H9 (cell line): ENCODE measurements at regions not wholly inside any gene's neighbourhood (a gene's known extent, or its start where the extent isn't known, plus 50 kb on each side); places are given as distances from the start of the nearest gene placed in this dataset.

ENCODE experiments used
- DNase-seq: peaks from one replicate; pipeline ENCODE4 v3.0.0-alpha.2; 2017
- H2AFZ ChIP-seq: one replicate; pipeline ENCODE4 v1.6.1; 2013; ENCODE audit warnings: mild to moderate bottlenecking, low read length, control low read depth, moderate library complexity
- H2AK5ac ChIP-seq: 2 replicates; pipeline ENCODE4 v1.6.1; 2013; ENCODE audit warnings: low read length, control low read depth, mixed read lengths; ENCODE audit not compliant: insufficient read length
- H2BK120ac ChIP-seq: one replicate; pipeline ENCODE4 v1.6.1; 2013; ENCODE audit warnings: low read depth, mild to moderate bottlenecking, low read length, control low read depth, inconsistent platforms; ENCODE audit not compliant: poor library complexity, severe bottlenecking
- H2BK12ac ChIP-seq: 2 replicates; pipeline ENCODE4 v1.6.1; 2013; ENCODE audit warnings: low read length, control low read depth, mixed read lengths, low read depth; ENCODE audit not compliant: insufficient read length
- H2BK15ac ChIP-seq: 2 replicates; pipeline ENCODE4 v1.6.1; 2013; ENCODE audit warnings: low read depth, low read length, control low read depth
- H2BK20ac ChIP-seq: one replicate; pipeline ENCODE4 v1.6.1; 2013; ENCODE audit warnings: low read depth, mild to moderate bottlenecking, low read length, control low read depth, inconsistent platforms; ENCODE audit not compliant: poor library complexity, severe bottlenecking
- H2BK5ac ChIP-seq: 2 replicates; pipeline ENCODE4 v1.6.1; 2013; ENCODE audit warnings: low read length, control low read depth, mixed read lengths; ENCODE audit not compliant: insufficient read length
- H3K14ac ChIP-seq: 2 replicates; pipeline ENCODE4 v1.6.1; 2013; ENCODE audit warnings: low read length, control low read depth; ENCODE audit not compliant: insufficient read depth
- H3K18ac ChIP-seq: 2 replicates; pipeline ENCODE4 v1.6.1; 2013; ENCODE audit warnings: low read depth, mild to moderate bottlenecking, mixed read lengths, low read length, control low read depth; ENCODE audit not compliant: insufficient read length
- H3K23ac ChIP-seq: 2 replicates; pipeline ENCODE4 v1.6.1; 2013; ENCODE audit warnings: low read length, control low read depth, mixed read lengths, low read depth; ENCODE audit not compliant: insufficient read length
- H3K23me2 ChIP-seq: 2 replicates; pipeline ENCODE4 v1.6.1; 2013; ENCODE audit warnings: low read depth, mild to moderate bottlenecking, mixed read lengths, low read length, control low read depth; ENCODE audit not compliant: insufficient read length, poor library complexity, severe bottlenecking
- H3K27ac ChIP-seq: 2 replicates; pipeline ENCODE4 v1.5.1; 2013; ENCODE audit warnings: low read length, control low read depth, mixed read lengths, low read depth; ENCODE audit not compliant: insufficient read length
- H3K27me3 ChIP-seq: 2 replicates; pipeline ENCODE4 v1.6.1; 2013; ENCODE audit warnings: low read length, control low read depth, inconsistent platforms; ENCODE audit not compliant: insufficient read depth
- H3K4ac ChIP-seq: 2 replicates; pipeline ENCODE4 v1.6.1; 2013; ENCODE audit warnings: low read depth, mild to moderate bottlenecking, control low read depth, inconsistent platforms, low read length, moderate library complexity
- H3K4me1 ChIP-seq: 2 replicates; pipeline ENCODE4 v1.6.1; 2013; ENCODE audit warnings: low read length, control low read depth, inconsistent platforms; ENCODE audit not compliant: insufficient read depth
- H3K4me2 ChIP-seq: 2 replicates; pipeline ENCODE4 v1.6.1; 2013; ENCODE audit warnings: low read length, control low read depth, mixed read lengths; ENCODE audit not compliant: insufficient read length, insufficient read depth
- H3K56ac ChIP-seq: 2 replicates; pipeline ENCODE4 v1.6.1; 2013; ENCODE audit warnings: low read depth, mild to moderate bottlenecking, mixed read lengths, low read length, control low read depth; ENCODE audit not compliant: insufficient read length
- H3K79me1 ChIP-seq: 2 replicates; pipeline ENCODE4 v1.6.1; 2013; ENCODE audit warnings: low read depth, mild to moderate bottlenecking, moderate library complexity, low read length, control low read depth, inconsistent platforms; ENCODE audit not compliant: insufficient read depth, poor library complexity, severe bottlenecking
- H3K79me2 ChIP-seq: 2 replicates; pipeline ENCODE4 v1.6.1; 2013; ENCODE audit warnings: low read length, control low read depth, inconsistent platforms; ENCODE audit not compliant: insufficient read depth
- H3K9ac ChIP-seq: 2 replicates; pipeline ENCODE4 v1.6.1; 2013; ENCODE audit warnings: low read length, control low read depth, mixed read lengths; ENCODE audit not compliant: insufficient read length; ENCODE audit errors: extremely low read depth
- H3K9me3 ChIP-seq: one replicate; pipeline ENCODE4 v1.6.1; 2013; ENCODE audit warnings: low read depth, low read length, inconsistent platforms; ENCODE audit not compliant: control insufficient read depth
- H3T11ph ChIP-seq: one replicate; pipeline ENCODE4 v1.6.1; 2013; ENCODE audit warnings: mild to moderate bottlenecking, low read length, control low read depth, inconsistent platforms
- H4K20me1 ChIP-seq: one replicate; pipeline ENCODE4 v1.6.1; 2013; ENCODE audit not compliant: control insufficient read depth, insufficient read length, insufficient read depth
- H4K5ac ChIP-seq: 2 replicates; pipeline ENCODE4 v1.6.1; 2013; ENCODE audit warnings: low read depth, mild to moderate bottlenecking, mixed read lengths, low read length, control low read depth; ENCODE audit not compliant: insufficient read length
- H4K8ac ChIP-seq: replicated peaks from 2 replicates; pipeline ENCODE4 v1.6.1; 2013; ENCODE audit warnings: low read length, control low read depth, mixed read lengths, low read depth; ENCODE audit not compliant: insufficient read length
- H4K91ac ChIP-seq: 2 replicates; pipeline ENCODE4 v1.6.1; 2013; ENCODE audit warnings: low read depth, mild to moderate bottlenecking, moderate library complexity, mixed read lengths, low read length, control low read depth; ENCODE audit not compliant: insufficient read length
- H3K27ac Mint-ChIP-seq, 3 experiments: 2 replicates in 2 of 3; 3 replicates in 1 of 3; pipeline ENCODE4 v1.8.0; 2020 to 2021; ENCODE audit warnings: mixed read lengths in 3 of 3, mild to moderate bottlenecking in 1 of 3, moderate library complexity in 1 of 3
- H3K27me3 Mint-ChIP-seq: 2 replicates; pipeline ENCODE4 v1.8.0; 2021; ENCODE audit warnings: low read depth, mild to moderate bottlenecking, moderate library complexity, mixed read lengths
- H3K36me3 Mint-ChIP-seq, 3 experiments: 2 replicates in 2 of 3; 3 replicates in 1 of 3; pipeline ENCODE4 v1.8.0; 2020 to 2021; ENCODE audit warnings: low read depth in 3 of 3, mixed read lengths in 3 of 3; ENCODE audit not compliant: insufficient read depth in 1 of 3
- H3K4me1 Mint-ChIP-seq, 2 experiments: 2 replicates each; pipeline ENCODE4 v1.8.0; 2020; ENCODE audit warnings: mixed read lengths in 2 of 2
- H3K4me3 Mint-ChIP-seq, 2 experiments: 2 replicates in 1 of 2; 3 replicates in 1 of 2; pipeline ENCODE4 v1.8.0; 2020 to 2021; ENCODE audit warnings: mild to moderate bottlenecking in 2 of 2, mixed read lengths in 2 of 2, moderate library complexity in 1 of 2
- H3K9me3 Mint-ChIP-seq, 2 experiments: 2 replicates in 1 of 2; 3 replicates in 1 of 2; pipeline ENCODE4 v1.8.0; 2020; ENCODE audit warnings: mild to moderate bottlenecking in 2 of 2, mixed read lengths in 2 of 2, moderate library complexity in 1 of 2
- WGBS: extraction: QIAGEN DNeasy Blood & Tissue Kit; methylation state at CpG from one replicate; pipeline ENCODE4 v1.1.7; 2013; ENCODE audit warnings: missing lambda C conversion rate, low lambda C conversion rate, mixed read lengths; ENCODE audit not compliant: insufficient read length; ENCODE audit errors: extremely low coverage; 5-methylcytosine and 5-hydroxymethylcytosine counted together
- TF ChIP-seq, protein P1 (sequence below): fragments of 200-600 bp; sonication (generic); conservative IDR thresholded peaks from 3 replicates; pipeline ENCODE4 v1.8.0; 2021; ENCODE audit warnings: antibody characterized with exemption, mild to moderate bottlenecking

GRCh38 chr3:159625594-159625993 lies 363.0 kb upstream of the IL12A start:
- peaks cover 0 to 7% of the 10 kb centered on the region in 2 experiments; a peak in 2 of 4 replicates for H3K4me1 Mint-ChIP-seq
- Histone ChIP-seq H4K20me1 (no peaks in the 10 kb centered on the region), H3K4me2 (no peak overlapping the region), H2BK12ac (no peak overlapping the region), H3K4me1 (peaks cover 5% of the 10 kb centered on the region; the same call in 1 of the 2 replicates), H3K9me3 (no peaks in the 10 kb centered on the region), H2BK15ac (no peak overlapping the region), H3K14ac (no peak overlapping the region), H2AK5ac (no peak overlapping the region), H4K5ac (no peak overlapping the region), H3K27me3 (no peaks in the 10 kb centered on the region), H2BK120ac (no peak overlapping the region), H3K4ac (no peak overlapping the region), H3K27ac (no peak overlapping the region), H2BK5ac (no peak overlapping the region), H3K79me2 (no peaks in the 10 kb centered on the region), H4K8ac (no peak overlapping the region), H3K23ac (no peak overlapping the region), H3K9ac (no peak overlapping the region), H3T11ph (no peak overlapping the region), H4K91ac (no peak overlapping the region), H2AFZ (no peak overlapping the region), H2BK20ac (no peak overlapping the region), H3K79me1 (no peaks in the 10 kb centered on the region), H3K56ac (no peak overlapping the region), H3K18ac (no peak overlapping the region), H3K23me2 (no peaks in the 10 kb centered on the region)
- no peaks in the 10 kb centered on the region for H3K9me3 Mint-ChIP-seq
- no peak overlapping the region for H3K4me3 Mint-ChIP-seq
- no CpG with 5 or more reads among the region's 4 CpGs for WGBS
- DNase-seq = no peak
- TF ChIP-seq, protein P1, sequence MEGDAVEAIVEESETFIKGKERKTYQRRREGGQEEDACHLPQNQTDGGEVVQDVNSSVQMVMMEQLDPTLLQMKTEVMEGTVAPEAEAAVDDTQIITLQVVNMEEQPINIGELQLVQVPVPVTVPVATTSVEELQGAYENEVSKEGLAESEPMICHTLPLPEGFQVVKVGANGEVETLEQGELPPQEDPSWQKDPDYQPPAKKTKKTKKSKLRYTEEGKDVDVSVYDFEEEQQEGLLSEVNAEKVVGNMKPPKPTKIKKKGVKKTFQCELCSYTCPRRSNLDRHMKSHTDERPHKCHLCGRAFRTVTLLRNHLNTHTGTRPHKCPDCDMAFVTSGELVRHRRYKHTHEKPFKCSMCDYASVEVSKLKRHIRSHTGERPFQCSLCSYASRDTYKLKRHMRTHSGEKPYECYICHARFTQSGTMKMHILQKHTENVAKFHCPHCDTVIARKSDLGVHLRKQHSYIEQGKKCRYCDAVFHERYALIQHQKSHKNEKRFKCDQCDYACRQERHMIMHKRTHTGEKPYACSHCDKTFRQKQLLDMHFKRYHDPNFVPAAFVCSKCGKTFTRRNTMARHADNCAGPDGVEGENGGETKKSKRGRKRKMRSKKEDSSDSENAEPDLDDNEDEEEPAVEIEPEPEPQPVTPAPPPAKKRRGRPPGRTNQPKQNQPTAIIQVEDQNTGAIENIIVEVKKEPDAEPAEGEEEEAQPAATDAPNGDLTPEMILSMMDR = no peak
- H3K27me3 Mint-ChIP-seq = no peaks in the 10 kb centered on the region
- no peak overlapping the region for H3K27ac Mint-ChIP-seq
- no peaks in the 10 kb centered on the region for H3K36me3 Mint-ChIP-seq
